HG03342 (cell line): ENCODE measurements at regions not wholly inside any gene's neighbourhood (a gene's known extent, or its start where the extent isn't known, plus 50 kb on each side); places are given as distances from the start of the nearest gene placed in this dataset.
"Not testable (repeated sequence)": the region's sequence is repeated elsewhere in the genome, so short reads cannot be mapped to it uniquely, and the experiment has no call there.

ENCODE experiments used
- ATAC-seq: cut with Tn5 transposase; IDR thresholded peaks from one replicate; pipeline ENCODE4 v1.9.1; 2021; ENCODE audit warnings: mild to moderate bottlenecking, moderate library complexity; ENCODE audit not compliant: unreplicated experiment

DNA sequence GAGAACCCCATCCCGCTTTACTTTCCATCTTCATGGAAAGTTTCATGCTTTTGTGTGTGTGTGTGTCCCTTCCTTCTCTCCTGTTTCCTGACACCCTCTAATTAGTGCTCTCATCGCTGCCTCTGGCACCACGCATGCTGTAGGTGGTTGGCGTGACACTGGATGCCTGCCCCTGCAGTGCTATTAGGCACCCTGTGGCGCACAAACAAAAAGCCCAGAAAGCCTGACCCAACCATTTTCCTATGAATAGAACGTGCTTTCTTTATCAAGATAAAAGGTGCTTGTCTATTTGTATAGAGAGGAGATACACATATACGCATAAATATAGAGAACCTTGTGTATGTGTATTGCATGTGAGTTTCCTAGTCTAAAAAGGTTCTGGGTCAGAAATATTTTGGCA lies 120.8 kb upstream of the CDCA7L start:
- no peak for ATAC-seq

DNA sequence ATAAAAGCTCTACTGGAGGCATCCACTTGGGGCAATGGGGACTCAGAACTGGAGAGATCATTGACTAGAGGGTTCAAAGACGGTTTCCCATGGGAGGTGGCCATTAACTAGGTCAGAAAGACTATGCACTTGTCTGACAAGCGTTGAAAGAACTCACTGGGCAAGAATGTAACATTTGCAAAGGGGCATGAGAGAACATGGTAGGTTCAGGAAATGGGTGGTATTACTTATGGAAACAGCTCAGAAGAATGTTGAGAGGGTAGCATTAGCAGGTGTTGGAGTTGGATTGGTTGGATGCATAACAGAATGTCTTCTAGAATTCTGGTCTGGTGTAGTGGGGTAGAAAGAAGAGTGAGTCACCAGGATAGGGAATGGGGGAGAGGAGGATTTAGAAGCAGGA lies 119.1 kb upstream of the CDCA7L start:
- no peak for ATAC-seq

DNA sequence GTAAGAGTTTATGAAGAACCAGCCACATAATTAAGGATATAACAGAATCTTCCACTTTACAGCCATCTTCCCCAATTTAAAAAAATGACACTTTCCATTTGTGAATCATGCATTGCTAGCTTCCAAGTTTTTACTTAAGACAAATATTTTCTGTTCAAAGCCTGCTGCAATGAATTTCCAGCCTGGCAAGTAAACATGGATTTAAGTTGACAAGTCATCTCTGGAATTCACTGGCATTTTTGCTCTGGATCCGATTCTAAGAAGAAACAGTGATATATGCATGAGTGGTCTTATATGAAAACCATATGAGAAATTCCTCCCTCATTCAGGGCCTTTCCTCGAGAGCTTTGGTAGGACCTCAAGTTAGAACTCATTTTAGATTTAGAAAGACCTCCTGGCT lies 116.1 kb upstream of the CDCA7L start:
- no peak for ATAC-seq

DNA sequence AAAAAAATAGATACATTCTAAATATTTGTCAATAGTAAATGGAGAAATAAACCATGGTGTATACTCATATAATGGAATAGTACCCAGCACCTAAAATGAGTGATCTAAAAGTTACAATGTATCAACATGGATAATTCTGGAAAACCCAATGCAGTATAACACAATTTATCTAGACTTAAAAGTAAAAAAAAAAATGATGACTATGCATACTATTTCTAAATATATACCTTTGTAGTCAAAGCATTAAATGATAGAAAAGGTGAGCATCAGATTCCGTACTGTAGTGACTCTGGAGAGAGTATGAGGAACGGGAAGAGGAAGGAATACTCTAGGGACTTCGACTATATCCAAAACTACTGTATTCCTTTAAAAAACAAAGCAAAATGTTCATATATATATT lies 115.2 kb upstream of the CDCA7L start:
- no peak for ATAC-seq

DNA sequence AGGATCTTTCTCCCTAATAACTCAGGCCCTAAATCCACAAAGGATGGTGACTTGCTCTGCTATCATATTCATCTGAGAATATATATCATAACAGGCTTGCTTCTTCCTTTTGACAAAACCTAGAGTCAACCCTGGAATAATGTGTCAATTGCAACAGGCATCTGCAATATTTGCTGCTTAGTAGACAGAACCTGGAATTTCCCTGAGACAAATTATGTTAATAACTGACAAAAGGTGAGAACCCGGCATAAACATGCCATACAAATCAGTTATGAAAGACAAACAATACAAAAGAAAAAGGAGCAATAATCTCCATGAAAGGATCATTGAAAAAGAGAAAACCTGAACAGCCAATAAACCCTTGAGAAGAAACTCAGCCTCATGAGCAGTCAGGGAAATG lies 114.5 kb upstream of the CDCA7L start:
- no peak for ATAC-seq

DNA sequence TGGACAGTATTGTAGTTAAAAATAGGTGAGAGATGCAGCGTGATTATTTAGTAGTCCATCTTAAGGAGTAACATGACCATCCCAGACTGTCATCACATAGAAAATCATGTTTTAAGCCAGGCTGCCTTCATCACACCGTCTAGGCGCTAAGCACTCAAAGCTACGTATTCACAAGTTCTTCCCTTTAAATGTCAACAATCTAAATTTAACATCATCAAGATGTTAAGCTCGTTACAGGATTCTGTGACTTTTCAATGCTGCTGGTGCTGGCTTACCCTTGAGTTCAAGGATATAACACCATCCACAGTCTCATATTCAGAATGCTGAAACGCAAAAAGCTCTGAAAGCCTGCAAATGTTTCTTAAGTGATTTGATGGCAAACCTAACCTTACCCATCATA lies 109.5 kb upstream of the CDCA7L start:
- ATAC-seq, result no peak

DNA sequence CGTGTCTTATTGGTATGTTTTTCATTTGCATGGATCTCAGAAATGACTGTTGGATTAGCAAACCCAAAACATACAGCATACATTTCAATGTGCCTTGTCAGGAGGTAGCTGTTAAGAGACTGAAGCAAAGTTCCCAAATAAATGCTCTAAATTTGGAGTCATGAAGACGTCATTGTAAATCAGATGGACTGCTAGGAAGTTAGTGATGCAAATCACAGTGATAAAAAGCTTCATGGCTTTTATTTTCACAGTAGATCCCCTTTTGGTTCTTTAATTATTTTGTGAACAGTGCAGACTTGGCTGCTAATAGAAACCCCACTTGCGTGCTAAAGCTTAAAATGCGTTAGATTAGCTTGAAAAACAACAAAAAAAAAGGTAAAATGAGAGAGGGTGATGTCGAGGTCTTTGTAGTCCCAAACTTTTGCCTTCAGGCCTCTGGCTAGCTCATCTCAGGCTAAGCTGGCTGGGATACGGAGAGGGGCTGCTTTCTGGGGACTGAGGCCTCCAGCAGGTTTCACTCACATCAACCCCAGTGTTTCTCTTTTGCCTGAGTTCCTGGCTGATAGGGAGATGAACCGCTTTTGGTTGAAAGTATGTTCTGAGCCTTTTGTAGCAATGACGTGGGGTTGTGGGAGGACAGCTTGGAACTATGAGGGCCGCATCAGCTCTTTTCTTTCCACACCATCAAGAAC lies 107.1 kb upstream of the CDCA7L start:
- no peak for ATAC-seq

DNA sequence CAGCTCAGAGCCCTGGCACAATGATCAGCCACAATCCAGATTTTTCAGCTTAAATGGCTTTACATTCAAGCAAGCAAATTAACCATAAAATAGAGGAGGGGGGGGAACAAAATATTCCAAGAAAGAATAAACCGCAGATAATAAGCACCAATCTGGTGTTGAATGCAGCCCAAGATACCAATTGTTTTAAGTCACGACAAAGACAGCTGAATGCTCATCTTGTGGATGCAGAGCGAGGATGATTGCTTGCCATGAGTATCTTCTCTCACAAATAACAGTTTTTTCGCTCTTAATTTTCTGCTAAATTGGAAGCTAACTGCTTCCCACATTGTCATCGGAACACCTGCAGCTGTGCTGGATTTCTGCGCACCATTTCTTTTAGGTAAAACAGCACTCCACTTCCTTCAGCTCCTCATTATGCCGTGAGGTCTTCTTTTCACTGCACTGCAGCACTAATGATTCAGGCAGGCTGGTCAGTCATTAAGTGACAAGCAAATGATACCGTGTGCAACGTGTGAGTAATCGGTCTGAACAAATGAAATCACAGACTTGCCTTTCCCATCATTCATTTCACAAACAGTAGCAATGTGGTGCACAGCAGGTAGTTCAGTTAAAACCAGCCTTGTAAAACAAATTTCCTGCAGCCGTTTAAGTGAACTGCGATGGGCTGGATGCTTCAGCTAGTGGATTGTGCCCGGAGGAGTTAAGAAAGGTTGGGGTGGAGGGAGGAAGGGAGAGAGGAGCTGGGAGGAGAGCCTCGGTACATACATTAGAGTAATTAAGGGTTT lies 106.4 kb upstream of the CDCA7L start:
- ATAC-seq, result no peak

DNA sequence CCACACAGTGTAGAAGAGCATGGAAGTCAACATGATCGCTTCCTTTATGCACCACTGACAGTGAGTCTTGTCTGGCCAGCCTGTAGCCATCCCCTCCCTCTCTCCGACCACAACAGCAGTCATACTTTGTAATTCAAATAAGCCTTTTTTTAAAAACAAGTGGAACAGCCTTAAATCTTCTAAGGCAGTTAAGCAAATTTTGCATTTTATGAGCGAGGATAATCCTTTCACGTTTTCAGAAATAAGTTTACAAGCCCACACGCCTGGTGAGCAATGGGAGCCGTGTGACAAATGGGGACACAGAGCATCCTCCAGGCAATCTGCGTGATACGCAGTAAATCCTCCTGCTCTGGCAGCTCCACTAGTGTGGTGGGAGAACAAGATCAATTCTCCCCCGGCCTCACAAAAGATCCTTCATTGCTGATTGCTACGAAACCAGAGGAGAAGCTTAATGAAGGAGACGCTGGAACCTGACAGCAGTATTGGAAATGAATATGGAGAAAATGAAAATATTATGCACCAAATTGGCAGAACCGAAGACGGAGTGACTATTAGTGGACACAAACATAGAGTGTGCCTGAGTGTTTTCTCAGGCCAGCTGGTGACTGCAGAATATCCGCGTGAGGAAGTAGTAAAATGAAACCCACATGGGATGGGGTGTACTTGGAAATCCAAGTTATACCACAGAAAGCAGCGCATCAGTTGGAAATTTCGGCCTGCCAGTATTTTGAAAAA lies 104.2 kb upstream of the CDCA7L start:
- no peak for ATAC-seq

DNA sequence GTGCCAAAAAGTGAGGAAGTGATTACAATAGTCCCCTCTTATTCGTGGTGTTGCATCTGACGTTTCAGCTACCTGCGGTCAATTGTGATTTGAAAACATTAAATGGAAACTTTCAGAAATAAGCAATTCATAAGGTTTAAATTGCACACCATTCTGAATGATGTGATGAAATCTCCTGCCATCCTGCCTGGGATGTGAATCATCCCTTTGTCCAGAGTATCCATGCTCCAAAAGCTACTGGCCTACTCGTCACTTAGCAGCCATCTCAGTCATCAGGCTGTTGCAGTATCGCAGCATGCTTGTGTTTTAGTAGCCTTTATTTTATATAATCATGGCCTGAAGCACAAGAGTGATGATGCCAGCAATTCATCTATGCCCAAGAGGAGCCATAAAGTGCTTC lies 97.7 kb upstream of the CDCA7L start:
- no peak for ATAC-seq

DNA sequence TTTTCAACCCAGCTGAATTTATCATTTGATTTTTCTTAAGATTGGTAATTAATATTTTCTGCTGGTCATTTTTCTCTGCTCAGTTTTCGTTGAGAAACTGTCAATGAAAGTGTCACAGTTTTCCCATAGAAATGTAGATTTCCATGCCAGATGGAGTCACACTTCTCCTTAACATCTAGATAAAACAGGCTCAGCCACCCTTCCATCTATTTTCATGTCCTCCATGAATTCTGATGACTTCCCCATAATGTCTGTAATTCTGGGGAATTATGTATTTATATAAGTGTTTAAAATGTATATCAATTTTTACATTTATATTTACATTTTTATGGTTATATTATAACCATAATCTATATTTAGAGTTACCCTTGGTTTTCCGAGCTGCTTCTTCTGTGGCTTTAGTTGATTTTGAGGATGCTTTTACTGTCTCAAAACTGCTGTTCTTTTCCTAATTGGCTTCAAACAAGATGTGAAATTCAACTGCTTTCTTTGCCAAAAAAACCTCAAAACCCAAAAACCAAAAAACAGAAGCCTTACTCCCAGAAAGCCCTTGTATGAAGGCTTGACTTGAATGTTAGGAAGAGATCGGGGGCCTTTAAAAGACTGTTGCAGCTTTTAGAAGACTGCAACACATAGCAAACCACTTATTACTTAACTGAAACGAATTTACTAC lies 95.4 kb upstream of the CDCA7L start:
- no peak for ATAC-seq

DNA sequence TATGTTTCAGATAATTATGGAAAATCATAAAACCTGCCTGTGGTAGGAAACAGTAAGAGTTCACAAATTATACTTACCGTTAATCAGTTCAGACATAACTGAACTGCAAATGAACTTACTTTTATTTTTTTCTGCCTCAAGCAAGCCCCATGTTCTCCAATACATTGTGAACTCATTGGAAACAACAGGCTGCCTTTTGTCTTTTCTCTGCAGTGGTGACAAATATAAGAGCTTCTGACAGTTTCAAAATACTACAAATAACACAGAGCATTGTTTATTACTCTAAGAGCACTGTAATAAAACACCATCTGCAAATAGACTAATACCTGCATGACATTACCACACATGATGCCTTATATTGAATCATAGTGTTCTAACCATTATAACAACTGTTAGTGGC lies 94.0 kb upstream of the CDCA7L start:
- no peak for ATAC-seq

DNA sequence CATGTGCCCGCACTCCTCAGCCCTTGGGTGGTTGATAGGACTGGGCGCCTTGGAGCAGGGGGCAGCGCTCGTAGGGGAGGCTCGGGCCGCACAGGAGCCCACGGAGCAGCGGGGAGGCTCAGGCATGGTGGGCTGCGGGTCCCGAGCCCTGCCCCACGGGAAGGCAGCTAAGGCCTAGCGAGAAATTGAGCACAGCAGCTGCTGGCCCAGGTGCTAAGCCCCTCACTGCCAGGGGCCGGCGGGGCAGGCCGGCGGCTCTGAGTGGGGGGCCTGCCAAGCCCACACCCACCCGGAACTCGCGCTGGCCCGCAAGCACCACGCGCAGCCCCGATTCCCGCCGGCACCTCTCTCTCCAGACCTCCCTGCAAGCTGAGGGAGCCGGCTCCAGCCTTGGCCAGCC lies 86.7 kb upstream of the CDCA7L start:
- ATAC-seq, result not testable (repeated sequence)

DNA sequence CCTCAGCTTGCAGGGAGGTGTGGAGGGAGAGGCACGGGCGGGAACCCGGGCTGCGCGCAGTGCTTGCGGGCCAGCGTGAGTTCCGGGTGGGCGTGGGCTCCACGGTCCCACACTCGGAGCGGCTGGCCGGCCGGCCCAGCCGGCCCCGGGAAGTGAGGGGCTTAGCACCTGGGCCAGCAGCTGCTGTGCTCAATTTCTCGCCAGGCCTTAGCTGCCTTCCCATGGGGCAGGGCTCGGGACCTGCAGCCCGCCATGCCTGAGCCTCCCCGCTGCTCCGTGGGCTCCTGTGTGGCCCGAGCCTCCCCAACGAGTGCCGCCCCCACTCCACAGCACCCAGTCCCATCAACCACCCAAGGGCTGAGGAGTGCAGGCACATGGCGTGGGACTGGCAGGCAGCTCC lies 83.0 kb upstream of the CDCA7L start:
- not testable (repeated sequence) for ATAC-seq

DNA sequence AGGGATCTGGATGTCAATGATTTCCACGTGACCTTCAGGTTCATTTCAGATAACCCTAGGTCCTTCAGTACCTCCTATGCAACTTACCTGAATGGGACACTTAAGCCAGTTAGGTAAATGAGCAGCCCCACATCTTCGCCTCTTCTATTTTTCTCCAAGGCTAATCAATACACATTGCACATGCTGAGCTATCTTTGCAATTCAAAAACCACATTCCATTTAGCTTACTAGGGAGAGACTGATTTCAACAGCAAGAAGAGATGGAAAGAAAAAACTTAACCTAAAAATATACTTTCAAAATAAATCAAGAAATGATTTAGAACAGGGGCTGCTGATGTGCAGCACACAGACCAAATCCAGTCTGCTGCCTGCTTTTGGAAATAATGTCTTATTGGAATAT lies 81.8 kb upstream of the CDCA7L start:
- no peak for ATAC-seq

DNA sequence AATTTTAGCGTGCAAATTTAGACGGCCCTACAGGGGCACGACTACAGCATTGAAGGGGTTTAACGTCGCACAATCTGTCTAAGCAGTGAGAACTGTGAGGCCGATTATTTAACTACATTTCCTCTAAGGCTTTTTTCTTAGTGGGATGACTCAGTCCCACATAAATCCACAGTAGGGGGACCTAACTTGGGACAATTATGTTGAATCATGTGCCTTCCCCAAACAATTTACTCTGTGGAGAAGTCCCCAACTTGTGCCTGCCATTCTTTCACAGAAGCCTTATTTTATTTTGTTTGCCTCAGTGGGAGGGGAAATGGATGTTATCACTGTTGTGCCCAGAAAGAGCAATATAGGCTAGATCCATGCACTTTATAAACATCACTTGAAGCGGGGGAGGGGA lies 80.3 kb upstream of the CDCA7L start:
- no peak for ATAC-seq

DNA sequence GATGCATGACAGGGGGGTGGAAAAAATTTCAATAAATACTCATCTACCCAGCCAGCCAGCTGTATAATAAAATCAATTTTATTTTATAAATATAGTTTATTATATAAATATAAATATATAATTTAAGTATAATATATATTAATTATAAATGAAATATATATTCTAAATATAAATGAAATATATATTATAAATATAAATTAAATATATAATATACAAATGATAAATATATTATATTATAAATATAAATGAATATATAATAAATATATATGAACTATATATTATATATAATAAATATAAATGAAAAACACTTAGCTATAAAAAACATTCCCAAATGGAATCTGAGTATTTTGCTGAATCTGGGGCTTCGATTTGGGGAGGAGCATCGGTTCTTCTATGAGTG lies 79.4 kb upstream of the CDCA7L start:
- no peak for ATAC-seq

DNA sequence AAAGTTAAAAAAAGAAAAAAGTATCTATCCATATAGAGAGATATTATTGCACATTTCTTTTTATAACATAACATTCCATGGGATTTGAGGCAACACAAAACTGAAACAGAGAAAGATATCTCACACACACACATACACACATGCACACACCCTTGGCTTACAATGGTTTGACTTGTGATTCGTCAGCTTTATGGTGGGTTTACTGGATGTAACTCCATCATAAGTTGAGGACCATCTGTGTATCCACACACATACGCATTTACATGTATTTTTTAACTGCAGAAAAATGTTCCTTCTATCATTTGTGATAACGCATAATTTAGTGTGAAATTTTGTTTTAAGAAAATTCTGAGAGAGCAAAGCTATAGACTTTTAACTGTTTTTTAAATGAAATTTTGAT lies 74.2 kb upstream of the CDCA7L start:
- ATAC-seq, result no peak

DNA sequence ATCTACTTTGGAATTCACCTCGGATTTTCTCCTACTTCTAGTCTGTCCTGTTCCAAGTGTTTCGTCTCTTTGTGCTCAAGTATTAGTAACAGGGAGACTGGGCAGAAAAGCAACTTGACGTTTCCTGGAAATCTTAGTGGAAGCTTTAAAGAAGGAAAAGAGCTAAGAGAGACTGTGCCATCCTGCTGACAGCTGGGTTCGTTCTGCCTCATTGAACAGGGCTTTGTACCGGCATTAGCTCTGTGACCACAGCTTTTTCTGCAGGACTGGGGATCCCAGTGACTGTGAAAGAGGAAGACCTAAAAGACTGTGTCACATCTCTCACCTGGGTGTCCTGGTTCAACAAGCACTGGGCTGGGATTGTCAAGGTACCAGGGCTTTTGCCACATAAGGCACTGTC lies 70.8 kb upstream of the CDCA7L start:
- ATAC-seq, result no peak

DNA sequence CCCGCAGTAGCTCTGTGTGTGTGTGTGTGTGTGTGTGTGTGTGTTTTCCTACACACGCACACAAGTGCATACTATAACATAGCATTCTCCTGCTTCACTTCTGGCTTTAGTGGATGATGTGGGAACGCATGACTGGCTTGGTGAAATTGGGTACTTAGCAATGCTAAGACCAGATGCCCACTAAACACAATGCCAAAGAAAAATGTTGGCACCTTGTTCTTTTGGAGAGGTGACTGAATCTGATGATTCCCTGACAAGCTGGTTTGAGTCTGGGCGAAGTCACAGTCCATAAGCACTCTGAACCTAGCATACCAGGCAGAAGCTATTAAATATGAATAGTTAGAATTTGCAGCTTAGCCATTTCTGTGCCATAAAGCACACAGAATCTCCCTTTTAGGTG lies 68.0 kb upstream of the CDCA7L start:
- ATAC-seq, result no peak

DNA sequence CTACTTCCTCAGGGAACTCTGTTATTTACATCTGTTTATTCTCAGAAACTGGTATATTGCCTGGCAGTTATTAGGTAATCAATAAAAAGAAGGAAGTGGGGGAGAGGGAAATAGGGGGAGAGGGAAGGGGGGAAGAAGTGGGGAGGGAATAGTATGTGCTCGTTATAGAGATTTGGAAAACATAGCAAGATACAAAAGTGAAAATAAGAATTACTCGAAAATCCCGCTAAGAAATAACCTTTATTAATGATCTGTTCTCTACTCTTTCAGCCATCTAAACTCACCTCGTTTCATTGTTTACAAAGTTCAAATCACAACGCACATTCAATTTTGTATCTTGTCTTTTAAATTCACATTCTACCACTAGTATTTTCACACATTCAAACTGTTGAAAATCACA lies 63.0 kb upstream of the CDCA7L start:
- no peak for ATAC-seq

DNA sequence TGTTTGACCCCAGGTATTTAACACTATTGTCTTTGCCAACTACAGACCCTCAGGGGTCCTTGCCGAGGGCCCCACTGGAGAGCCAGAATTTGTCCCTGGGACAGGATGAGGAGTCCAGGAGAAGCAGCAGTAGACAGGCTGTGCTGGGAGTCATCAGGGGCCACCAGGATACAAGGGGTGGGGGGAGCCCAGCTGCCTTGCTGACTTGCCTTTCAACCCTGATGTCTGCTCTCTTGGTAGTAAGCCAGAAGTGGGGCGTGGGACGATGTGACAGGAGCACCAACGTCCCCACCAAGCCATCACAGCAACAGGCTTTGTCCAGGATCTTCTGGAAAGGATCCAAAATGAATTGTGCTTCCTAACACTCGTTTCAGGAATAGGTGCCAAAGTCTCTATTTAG lies 62.4 kb upstream of the CDCA7L start:
- ATAC-seq, result no peak
